Effector CD4-positive, alpha-beta T cell (primary cell): ENCODE measurements at regions not wholly inside any gene's neighbourhood (a gene's known extent, or its start where the extent isn't known, plus 50 kb on each side); places are given as distances from the start of the nearest gene placed in this dataset.

Source experiments
- DNase-seq: peaks from one replicate; pipeline ENCODE4 v3.0.0-alpha.2; 2020

GRCh38 chr2:217749008-217749407 is 253.8 kb downstream of the TNS1 start:
- no peak for DNase-seq

GRCh38 chr2:217746808-217747207 is 256.0 kb downstream of the TNS1 start:
- no peak for DNase-seq

GRCh38 chr2:217743966-217744761 is 258.6 kb downstream of the TNS1 start:
- DNase-seq = no peak

- no peak for DNase-seq
Observed at GRCh38 chr2:217743407-217743806, 259.4 kb downstream of the TNS1 start.

GRCh38 chr2:217742841-217743240 is 260.0 kb downstream of the TNS1 start:
- no peak for DNase-seq

GRCh38 chr2:217742276-217742675 is 260.5 kb downstream of the TNS1 start:
- DNase-seq = no peak

GRCh38 chr2:217741381-217741955 is 261.3 kb downstream of the TNS1 start:
- DNase-seq = no peak

GRCh38 chr2:217740756-217741155 is 262.0 kb downstream of the TNS1 start:
- DNase-seq = no peak

GRCh38 chr2:217740178-217740577 is 262.6 kb downstream of the TNS1 start:
- DNase-seq = no peak

- no peak for DNase-seq
Observed at GRCh38 chr2:217739741-217740140, 263.1 kb downstream of the TNS1 start.

- no peak for DNase-seq
Observed at GRCh38 chr2:217738061-217738460, 264.7 kb downstream of the TNS1 start.

GRCh38 chr2:217736776-217737550 is 265.8 kb downstream of the TNS1 start:
- DNase-seq = no peak

- no peak for DNase-seq
Observed at GRCh38 chr2:217735899-217736298, 266.9 kb downstream of the TNS1 start.

- no peak for DNase-seq
Observed at GRCh38 chr2:217735034-217735433, 267.8 kb downstream of the TNS1 start.

GRCh38 chr2:217733461-217733860 is 269.3 kb downstream of the TNS1 start:
- no peak for DNase-seq

- no peak for DNase-seq
Observed at GRCh38 chr2:217732992-217733391, 269.8 kb downstream of the TNS1 start.

- no peak for DNase-seq
Observed at GRCh38 chr2:217731805-217732204, 271.0 kb downstream of the TNS1 start.

- DNase-seq = no peak
Observed at GRCh38 chr2:217729421-217730053, 273.3 kb downstream of the TNS1 start.

- DNase-seq = no peak
Observed at GRCh38 chr2:217727801-217728200, 275.0 kb downstream of the TNS1 start.

- no peak for DNase-seq
Observed at GRCh38 chr2:217725409-217725808, 277.4 kb downstream of the TNS1 start.

- DNase-seq = no peak
Observed at GRCh38 chr2:217724471-217724870, 278.3 kb downstream of the TNS1 start.

GRCh38 chr2:217723981-217724380 is 278.8 kb downstream of the TNS1 start:
- DNase-seq = no peak

GRCh38 chr2:217722883-217723472 is 279.8 kb downstream of the TNS1 start:
- DNase-seq = no peak
